ENCODE measurements at regions not wholly inside any gene's neighbourhood (a gene's known extent, or its start where the extent isn't known, plus 50 kb on each side); places are given as distances from the start of the nearest gene placed in this dataset.

DNA sequence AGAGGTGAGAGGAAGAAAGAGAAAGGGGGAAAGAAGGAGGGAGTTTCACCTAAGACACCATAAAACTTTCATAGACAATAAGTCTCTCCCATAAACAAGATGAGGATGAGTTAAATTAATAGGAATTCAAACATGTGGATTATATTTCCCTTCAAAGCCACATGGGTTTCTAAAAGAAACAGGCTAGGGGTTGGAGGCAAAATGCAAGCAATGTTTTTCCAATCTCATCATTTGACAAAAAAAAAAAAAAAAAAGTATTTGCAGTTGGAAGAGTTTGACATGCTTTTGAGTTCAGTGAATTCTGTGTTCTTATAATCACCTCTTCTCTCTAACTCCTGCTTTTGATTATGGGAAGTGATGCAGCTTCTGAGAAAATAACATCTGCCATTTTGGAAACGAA lies 186.1 kb upstream of the ADRA1D start:
- TF ChIP-seq CTCF (IDR thresholded peaks at IDR 0.05; ENCODE audit: low read depth, low read length) (no peak), EZH2phosphoT487 (IDR thresholded peaks at IDR 0.05; ENCODE audit: low read depth) (no peak)
